ENCODE measurements at regions not wholly inside any gene's neighbourhood (a gene's known extent, or its start where the extent isn't known, plus 50 kb on each side); places are given as distances from the start of the nearest gene placed in this dataset.

DNA sequence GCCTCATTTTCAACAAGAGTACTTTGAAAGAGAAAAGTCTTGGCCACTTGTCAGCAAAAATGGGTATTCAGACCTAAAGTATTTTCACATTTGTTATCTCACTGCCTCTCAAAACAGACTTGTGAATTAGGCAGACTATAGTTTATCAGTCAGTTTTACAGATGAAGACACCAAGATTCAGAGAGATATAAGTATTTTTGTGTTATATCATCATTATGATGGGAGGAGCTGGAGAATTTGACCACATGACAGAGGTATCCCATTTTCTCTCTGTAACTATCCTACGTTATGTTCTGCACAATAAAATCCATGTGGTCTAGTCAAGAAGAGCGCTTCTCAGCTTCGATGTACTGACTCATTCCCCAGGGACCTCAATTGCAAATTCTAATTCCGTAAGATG is 213.7 kb downstream of the MYCN start:
- no peaks in the 10 kb centered on the region for H3K36me3 ChIP-seq (ENCODE audit: control insufficient read depth, insufficient read depth, low read length)
- TF ChIP-seq, protein P1, sequence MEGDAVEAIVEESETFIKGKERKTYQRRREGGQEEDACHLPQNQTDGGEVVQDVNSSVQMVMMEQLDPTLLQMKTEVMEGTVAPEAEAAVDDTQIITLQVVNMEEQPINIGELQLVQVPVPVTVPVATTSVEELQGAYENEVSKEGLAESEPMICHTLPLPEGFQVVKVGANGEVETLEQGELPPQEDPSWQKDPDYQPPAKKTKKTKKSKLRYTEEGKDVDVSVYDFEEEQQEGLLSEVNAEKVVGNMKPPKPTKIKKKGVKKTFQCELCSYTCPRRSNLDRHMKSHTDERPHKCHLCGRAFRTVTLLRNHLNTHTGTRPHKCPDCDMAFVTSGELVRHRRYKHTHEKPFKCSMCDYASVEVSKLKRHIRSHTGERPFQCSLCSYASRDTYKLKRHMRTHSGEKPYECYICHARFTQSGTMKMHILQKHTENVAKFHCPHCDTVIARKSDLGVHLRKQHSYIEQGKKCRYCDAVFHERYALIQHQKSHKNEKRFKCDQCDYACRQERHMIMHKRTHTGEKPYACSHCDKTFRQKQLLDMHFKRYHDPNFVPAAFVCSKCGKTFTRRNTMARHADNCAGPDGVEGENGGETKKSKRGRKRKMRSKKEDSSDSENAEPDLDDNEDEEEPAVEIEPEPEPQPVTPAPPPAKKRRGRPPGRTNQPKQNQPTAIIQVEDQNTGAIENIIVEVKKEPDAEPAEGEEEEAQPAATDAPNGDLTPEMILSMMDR (IDR thresholded peaks at IDR 0.05; ENCODE audit: insufficient read depth, low read length, severe bottlenecking): no peak
- H3K27me3 ChIP-seq (ENCODE audit: control insufficient read depth, insufficient read depth, low read length): no peaks in the 10 kb centered on the region
- no peak overlapping the region for H3K4me3 ChIP-seq (ENCODE audit: low read depth, low read length)
- FAIRE-seq (no peak), DNase-seq (ENCODE audit: low read depth) (no peak)

DNA sequence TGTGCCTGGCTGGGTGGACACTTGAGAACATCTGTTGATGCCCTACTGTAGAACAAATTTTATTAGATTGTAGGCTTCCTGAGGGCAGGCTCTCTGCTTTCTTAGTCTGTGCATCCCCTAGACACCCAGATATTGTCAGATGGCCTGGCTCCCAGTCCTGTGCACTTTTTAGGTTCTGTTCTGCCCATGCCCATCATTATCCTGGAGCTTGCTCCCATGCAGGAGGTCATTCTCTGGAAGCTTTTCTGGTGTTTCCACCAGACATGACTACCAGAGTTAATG is 213.3 kb downstream of the MYCN start:
- Histone ChIP-seq H3K27me3 (ENCODE audit: control insufficient read depth, insufficient read depth, low read length) (no peaks in the 10 kb centered on the region), H3K4me3 (ENCODE audit: low read depth, low read length) (no peak overlapping the region), H3K36me3 (ENCODE audit: control insufficient read depth, insufficient read depth, low read length) (no peaks in the 10 kb centered on the region)
- DNase-seq (ENCODE audit: low read depth): no peak
- FAIRE-seq: no peak
- TF ChIP-seq, protein P1 (IDR thresholded peaks at IDR 0.05; ENCODE audit: insufficient read depth, low read length, severe bottlenecking): no peak

DNA sequence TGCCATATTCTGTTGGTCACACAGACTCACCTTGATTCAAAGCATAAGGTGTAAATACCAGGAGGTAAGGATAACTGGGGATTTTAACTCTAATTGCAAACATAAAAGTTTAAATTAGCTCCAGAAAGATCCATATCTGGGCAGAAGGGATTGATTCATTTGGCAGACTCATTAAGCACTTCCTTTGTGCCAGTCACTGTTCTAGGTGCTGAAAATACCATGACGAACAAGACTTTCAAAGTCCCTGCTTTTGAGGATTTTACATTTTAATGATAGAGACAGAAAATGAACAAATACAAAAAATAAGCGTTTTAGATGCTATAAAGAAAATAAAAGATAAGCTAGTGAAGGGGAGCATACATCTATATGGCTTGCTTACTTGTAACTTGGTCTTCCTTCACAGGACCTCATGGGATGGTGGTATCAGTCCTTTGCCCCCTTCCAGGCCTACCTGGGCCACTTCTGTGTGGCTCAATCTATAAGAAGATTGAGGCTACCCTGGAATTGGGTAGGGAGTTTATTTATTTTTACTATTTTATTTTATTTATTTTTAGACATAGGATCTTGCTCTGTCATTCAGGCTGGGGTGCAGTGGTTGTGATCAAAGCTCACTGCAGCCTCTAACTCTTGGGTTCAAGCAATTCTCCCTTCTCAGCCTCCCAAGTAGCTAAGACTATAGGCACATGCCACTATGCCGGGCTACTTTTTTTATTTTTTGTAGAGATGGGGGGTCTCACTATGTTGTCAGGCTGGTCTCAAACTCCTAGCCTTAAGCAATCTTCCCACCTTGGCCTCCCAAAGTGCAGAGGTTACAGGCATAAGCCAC is 212.8 kb downstream of the MYCN start:
- DNase-seq (ENCODE audit: low read depth): no peak

DNA sequence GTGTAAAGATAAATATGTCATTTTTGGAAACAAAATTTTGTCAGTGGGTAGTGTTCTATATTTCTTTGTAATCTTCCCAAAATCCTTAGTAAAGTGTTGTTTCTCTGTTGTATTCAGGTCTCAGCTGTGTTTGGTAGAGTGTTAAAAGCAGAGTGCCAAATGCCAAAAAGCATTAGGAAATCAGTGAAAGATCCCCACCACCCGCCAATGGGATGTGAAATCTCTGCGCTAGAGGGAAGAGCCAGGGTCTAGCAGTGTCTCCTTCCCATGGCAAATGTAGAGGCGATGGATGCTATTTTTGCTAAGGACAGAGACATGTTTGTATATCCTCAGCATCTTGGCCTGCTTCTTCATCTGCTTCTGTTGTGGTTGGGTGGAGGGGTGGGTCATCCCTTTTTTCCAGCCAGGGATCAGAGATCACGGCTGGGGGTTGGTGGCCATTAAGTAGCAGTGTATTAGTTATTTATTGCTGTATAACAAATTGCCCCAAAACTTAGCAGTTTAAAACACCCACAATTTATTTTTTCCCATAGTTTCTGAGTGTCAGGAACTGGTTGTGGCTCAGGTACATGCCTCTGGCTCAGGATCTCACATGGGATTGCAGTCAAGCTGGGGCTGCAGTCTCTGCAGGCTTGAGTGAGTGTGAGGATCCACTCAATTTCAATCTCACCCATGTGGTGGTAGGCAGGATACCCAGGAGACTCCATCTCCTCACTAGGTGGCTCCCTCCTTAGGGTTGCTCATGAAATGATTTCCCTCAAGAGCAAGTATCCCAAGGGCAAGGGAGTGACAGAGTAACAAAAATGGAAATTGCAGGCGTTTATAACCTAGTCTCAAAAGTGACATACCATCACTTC is 211.9 kb downstream of the MYCN start:
- H3K4me3 ChIP-seq (ENCODE audit: low read depth, low read length): no peak overlapping the region
- FAIRE-seq (no peak), DNase-seq (ENCODE audit: low read depth) (no peak)
- TF ChIP-seq, protein P1 (IDR thresholded peaks at IDR 0.05; ENCODE audit: insufficient read depth, low read length, severe bottlenecking): no peak
- no peaks in the 10 kb centered on the region for H3K27me3 ChIP-seq (ENCODE audit: control insufficient read depth, insufficient read depth, low read length)
- no peaks in the 10 kb centered on the region for H3K36me3 ChIP-seq (ENCODE audit: control insufficient read depth, insufficient read depth, low read length)

More for the DNA sequence above, 212.8 kb downstream of the MYCN start:
- H3K4me3 ChIP-seq (ENCODE audit: low read depth, low read length): no peak overlapping the region
- no peak for FAIRE-seq
- no peaks in the 10 kb centered on the region for H3K27me3 ChIP-seq (ENCODE audit: control insufficient read depth, insufficient read depth, low read length)
- no peaks in the 10 kb centered on the region for H3K36me3 ChIP-seq (ENCODE audit: control insufficient read depth, insufficient read depth, low read length)
- TF ChIP-seq, protein P1 (IDR thresholded peaks at IDR 0.05; ENCODE audit: insufficient read depth, low read length, severe bottlenecking): no peak

DNA sequence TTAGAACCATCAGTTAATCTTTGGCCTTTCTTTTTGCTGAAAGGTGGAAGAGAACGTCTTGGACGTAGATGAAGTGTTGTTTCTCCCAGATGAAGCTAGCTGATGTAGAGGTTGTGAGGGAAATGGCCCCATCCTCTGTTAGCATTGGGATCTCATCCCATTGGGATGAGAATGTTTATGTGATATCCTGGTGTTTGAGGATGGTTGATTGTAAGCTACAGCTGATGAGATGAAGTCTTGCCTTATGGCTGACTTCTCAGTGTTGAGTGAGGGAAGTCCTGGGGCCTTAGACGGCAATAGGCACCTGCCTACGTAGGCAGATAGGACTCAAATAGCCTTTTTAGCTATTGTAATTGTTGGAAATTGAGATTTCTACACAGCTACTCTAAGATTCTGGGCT is 211.3 kb downstream of the MYCN start:
- DNase-seq (ENCODE audit: low read depth) (no peak), FAIRE-seq (no peak)
- H3K27me3 ChIP-seq (ENCODE audit: control insufficient read depth, insufficient read depth, low read length): no peaks in the 10 kb centered on the region
- TF ChIP-seq, protein P1 (IDR thresholded peaks at IDR 0.05; ENCODE audit: insufficient read depth, low read length, severe bottlenecking): no peak
- H3K36me3 ChIP-seq (ENCODE audit: control insufficient read depth, insufficient read depth, low read length): no peaks in the 10 kb centered on the region
- no peak overlapping the region for H3K4me3 ChIP-seq (ENCODE audit: low read depth, low read length)
